HuH-7.5 (cell line): ENCODE measurements at regions not wholly inside any gene's neighbourhood (a gene's known extent, or its start where the extent isn't known, plus 50 kb on each side); places are given as distances from the start of the nearest gene placed in this dataset.

Experiments used
- DNase-seq: peaks from one replicate; pipeline ENCODE4 v3.0.0; 2011; ENCODE audit warnings: low spot score

- DNase-seq = no peak
These were observed 893.8 kb downstream of the TLE4 start for GRCh38 chr9:80465556-80465955.

- DNase-seq = no peak
These were observed 877.7 kb downstream of the TLE4 start for GRCh38 chr9:80449513-80449912.

DNA sequence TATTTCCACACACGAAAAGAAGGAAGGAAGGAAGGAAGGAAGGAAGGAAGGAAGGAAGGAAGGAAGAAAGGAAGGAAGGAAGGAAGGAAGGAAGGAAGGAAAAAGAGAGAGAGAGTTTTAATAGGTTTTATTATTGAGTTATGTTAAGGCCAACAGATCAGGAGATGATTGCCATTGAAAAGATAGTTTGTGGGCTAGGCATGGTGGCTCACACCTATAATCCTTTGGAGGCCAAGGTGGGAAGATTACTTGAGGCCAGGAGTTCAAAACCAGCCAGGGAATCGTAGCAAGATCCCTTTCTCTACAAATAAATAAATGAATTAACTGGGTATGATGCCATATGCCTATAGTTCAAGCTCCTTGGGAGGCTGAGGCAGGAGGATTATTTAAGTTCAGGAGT lies 877.2 kb downstream of the TLE4 start:
- no peak for DNase-seq

DNA sequence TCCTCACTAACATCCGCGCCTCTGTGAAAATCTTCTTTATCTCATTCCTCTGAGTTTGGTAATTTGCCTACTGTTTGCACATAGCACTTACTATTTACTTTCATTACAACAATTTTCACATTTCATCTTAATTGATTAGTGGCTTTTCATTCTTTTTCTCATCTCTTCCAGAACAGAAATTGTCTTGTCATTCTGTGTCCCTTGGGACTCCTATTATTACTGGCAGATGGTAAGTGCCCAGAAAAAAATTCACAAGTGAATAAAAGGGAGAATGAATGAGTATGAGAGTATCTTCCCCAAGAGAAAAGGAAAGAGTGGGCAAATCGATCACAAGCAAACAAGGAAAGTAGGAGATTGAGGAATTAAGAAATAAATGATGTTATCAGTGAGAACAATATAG lies 876.1 kb downstream of the TLE4 start:
- no peak for DNase-seq

DNA sequence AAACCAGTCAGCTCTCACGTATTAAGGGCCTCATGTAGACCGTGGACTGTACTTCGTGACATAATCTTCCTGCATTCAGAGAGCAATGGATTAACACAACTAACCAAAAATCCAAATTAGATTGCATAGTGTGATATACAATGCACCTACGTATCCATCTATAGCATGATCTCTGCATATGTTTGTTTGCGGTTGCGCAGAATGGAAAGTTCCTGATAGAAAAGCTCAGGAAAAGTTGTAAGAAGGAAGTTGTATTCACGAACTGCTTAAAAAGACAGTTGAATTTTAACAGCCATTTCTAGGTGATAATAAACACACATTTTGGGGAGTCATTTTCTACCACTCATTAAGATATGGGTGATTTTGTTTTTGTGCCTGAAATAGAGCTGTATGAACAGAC lies 869.0 kb downstream of the TLE4 start:
- DNase-seq = no peak

- DNase-seq = no peak
These were observed 866.1 kb downstream of the TLE4 start for GRCh38 chr9:80437825-80438224.

- no peak for DNase-seq
These were observed 865.4 kb downstream of the TLE4 start for GRCh38 chr9:80437091-80437640.

- no peak for DNase-seq
These were observed 863.8 kb downstream of the TLE4 start for GRCh38 chr9:80435591-80435990.

- DNase-seq = no peak
These were observed 855.2 kb downstream of the TLE4 start for GRCh38 chr9:80426992-80427391.

DNA sequence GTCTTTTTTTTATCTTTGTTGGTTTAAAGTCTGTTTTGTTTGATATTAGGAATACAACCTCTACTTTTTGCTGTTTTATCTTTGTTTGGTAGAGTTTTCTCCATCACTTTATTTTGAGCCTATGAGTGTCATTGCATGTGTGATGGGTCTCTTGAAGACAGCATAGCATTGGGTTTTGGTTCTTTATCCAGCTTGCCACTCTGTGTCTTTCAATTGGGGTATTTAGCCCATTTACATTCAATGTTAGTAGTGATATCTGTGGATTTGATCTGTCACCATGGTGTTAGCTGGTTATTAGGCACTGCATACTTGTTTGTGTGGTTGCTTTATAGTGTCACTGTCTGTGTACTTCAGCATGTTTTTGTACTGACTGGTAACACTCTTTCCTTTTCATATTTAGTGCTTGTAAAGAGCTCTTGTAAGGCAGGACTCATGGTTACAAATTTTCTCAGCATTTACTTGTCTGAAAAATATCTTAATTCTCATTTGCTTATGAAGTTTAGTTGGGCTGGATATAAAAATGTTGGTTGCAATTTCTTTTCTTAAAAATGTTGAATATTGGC lies 845.5 kb downstream of the TLE4 start:
- no peak for DNase-seq

DNA sequence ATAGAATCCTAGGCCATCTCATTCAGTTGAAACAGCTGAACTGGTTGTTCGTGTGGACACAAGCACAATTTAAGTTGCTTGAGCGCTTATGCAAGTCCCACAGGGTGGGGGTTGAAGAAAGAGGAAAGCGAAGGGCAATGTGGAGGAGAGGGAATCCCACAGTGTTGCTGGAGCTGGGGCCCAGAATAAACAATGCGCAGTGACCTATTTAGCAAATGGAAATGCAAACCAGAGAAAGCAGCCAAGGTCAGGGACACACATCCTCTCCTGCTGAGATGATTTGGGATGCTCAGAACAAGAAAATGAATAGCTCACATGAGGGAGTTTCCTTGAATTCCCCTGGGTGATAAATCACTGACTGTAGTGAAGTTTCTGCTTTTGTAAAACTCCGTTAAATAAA lies 838.3 kb downstream of the TLE4 start:
- no peak for DNase-seq

DNA sequence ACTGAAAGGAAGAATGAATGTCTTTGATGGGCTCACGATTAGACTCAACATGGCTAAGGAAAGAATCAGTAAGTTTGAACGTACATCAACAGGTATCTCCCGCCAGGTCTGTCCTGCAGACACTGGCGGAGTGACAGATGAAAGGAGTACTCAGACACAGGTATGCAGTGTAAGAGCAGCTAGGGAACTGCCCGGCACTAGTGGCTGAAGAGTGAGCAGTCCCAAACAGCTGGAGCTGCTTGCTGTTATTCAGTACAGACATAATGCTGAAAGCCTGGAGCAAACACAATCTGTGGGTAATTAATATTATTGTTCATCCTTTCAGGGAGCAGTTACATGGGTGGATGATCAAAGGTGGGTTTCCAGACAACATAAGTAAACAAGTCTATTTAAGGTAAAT lies 835.5 kb downstream of the TLE4 start:
- no peak for DNase-seq

GRCh38 chr9:80401243-80401642 lies 829.5 kb downstream of the TLE4 start:
- DNase-seq = no peak

- DNase-seq = no peak
These were observed 829.0 kb downstream of the TLE4 start for GRCh38 chr9:80400624-80401230.

DNA sequence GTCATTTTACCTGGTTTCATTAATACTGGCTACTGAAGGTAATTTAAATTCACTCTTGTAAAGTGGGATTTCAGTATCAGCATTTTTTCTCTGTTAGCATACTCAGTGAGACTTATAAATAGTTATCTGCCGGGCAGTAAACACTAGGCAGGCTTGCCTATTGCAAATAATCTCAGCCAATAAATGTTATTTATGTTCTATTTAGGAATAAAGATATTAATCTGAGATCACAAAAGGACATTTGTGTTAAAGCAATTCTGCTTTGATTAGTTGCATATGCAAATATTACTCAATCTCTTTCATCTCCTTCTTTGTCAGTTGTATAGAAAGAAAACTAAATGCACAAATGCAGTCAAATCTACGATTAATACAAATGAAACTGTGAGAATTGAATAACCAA lies 827.8 kb downstream of the TLE4 start:
- no peak for DNase-seq

- DNase-seq = no peak
These were observed 816.1 kb downstream of the TLE4 start for GRCh38 chr9:80387828-80388227.

DNA sequence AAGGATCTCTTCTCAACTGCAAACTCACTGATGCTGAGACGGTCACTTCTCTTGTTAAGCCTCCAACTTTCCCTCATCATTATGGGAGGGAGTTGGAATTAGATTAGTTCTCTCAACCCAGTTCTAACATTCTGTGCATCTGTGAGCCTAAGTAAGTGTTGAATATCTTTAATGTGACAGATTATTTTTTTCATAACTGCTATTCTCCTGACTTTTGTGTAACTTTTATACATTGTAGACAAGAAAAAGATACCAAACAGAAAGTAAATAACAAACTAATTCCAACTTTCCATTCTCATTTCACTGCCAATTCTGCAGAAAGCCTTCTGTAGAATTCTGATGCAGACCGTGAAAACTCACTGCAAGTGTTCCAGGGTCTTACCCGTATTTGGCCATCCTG lies 813.5 kb downstream of the TLE4 start:
- no peak for DNase-seq

- DNase-seq = no peak
These were observed 811.6 kb downstream of the TLE4 start for GRCh38 chr9:80383331-80383730.

GRCh38 chr9:80382211-80382891 lies 810.6 kb downstream of the TLE4 start:
- DNase-seq = no peak

DNA sequence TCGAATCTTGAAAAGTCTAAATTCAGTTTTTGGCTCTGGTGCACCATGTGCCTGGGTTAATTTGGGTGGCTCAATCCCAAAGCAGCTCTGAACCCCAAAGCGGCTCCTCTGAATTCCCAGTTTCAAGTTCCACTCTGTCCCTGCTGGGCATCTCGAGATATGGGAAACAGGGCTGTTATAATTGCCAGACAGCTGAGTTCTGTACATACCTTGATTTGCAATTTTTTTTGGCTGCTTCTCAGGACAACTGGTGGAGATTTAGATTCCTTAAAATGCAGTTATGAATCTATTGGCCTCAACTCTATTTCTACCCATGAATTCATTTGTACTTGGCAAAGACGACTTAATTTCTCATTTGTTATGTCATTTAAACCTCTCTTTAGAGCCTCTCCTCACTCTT lies 808.5 kb downstream of the TLE4 start:
- DNase-seq = no peak

DNA sequence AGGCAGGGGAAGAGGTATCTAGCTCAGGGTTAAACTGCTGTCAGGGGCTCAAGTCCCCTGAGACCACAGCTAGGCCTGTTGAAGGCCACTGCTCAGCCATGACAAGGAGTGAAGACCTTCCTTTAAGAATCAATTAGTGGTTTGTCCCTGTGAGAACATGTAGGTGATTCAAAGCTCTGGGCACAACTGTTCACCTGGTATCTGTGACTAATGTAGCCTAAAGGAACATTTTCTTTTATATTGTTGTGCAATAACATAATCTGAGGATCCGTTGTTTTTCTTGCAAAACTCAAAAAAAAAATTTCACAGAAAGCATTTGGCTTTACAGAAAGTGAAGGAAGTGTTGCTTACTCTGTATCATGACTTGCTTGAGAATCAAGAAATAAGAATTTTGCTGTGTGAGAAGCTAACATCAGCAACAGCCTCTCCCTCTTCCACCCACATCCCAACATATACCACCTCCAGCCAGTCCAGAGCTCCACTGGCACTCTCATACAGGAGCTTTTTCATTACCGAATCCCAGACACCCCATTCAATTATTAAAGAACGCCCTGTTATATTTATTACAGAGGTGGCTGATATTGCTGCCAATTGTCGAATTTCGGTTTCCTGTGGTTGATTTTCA lies 807.0 kb downstream of the TLE4 start:
- no peak for DNase-seq

DNA sequence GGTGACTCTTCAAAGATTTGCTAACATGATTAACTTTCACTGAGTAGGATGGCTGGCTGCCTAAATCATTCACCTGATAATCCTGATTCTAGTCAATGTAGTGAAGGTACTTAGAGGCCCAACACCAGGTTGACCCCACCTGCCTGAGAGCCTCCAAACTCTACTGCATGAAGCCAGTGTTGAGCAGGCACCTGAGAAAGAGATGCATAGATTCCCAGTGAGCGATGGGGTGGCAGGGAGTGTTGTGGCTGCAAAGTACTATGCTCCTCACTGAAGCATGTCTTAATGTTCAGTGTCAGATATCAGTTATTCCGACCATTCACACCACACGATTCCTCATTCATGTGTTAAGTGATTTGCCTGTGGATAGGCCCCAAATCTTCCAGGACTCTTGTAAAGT lies 804.4 kb downstream of the TLE4 start:
- DNase-seq = no peak

- no peak for DNase-seq
These were observed 803.7 kb downstream of the TLE4 start for GRCh38 chr9:80375477-80375876.
